Thyroid gland (tissue), 4 donors: ENCODE measurements at regions not wholly inside any gene's neighbourhood (a gene's known extent, or its start where the extent isn't known, plus 50 kb on each side); places are given as distances from the start of the nearest gene placed in this dataset.

Source experiments
- DNase-seq, 2 donors: peaks; one replicate each; pipeline ENCODE4 v3.0.0-alpha.2; 2019
- H3K27ac ChIP-seq, 3 donors: fragments of 200-600 bp; sonication (generic); 1 replicate in 2 of 3; 2 replicates in 1 of 3; pipeline ENCODE4 v1.5.1; 2016 to 2019; ENCODE audit warnings: mild to moderate bottlenecking in 1 of 3, moderate library complexity in 1 of 3
- H3K27me3 ChIP-seq: fragments of 200-600 bp; sonication (generic); one replicate; pipeline ENCODE4 v1.5.1; 2019
- H3K36me3 ChIP-seq, 2 donors: fragments of 200-600 bp; sonication (generic); one replicate each; pipeline ENCODE4 v1.5.1; 2016 to 2019
- H3K4me1 ChIP-seq, 2 donors: fragments of 200-600 bp; sonication (generic); one replicate each; pipeline ENCODE4 v1.5.1; 2017 to 2019
- H3K4me3 ChIP-seq, 3 donors: fragments of 200-600 bp; sonication (generic); replicated peaks in 1 of 3; 1 replicate in 2 of 3; 2 replicates in 1 of 3; pipeline ENCODE4 v1.5.1; 2016; ENCODE audit warnings: mild to moderate bottlenecking in 1 of 3
- H3K9me3 ChIP-seq: fragments of 200-600 bp; sonication (generic); one replicate; pipeline ENCODE4 v1.5.1; 2017
- CTCF ChIP-seq, 6 experiments: fragments of 200-600 bp in 3 of 6; fragments of 450-650 bp in 3 of 6; sonication (generic) in 3 of 6; IDR thresholded peaks; one replicate each; pipeline ENCODE4 v1.5.1; 2016 to 2019; ENCODE audit warnings: antibody characterized with exemption in 6 of 6, mild to moderate bottlenecking in 2 of 6, inconsistent platforms in 1 of 6, moderate library complexity in 1 of 6
- POLR2A ChIP-seq, 2 donors: fragments of 450-650 bp; IDR thresholded peaks; one replicate each; pipeline ENCODE4 v1.6.1; 2017; ENCODE audit warnings: antibody characterized with exemption in 2 of 2, mild to moderate bottlenecking in 2 of 2, moderate library complexity in 1 of 2
- WGBS, 2 donors: methylation state at CpG; one replicate each; pipeline ENCODE4 v1.1.5; 2017; 5-methylcytosine and 5-hydroxymethylcytosine counted together
- intact Hi-C: fragments of 100-400 bp; cut with DNase I; formaldehyde crosslinking; loops from one replicate; pipeline ENCODE4 v1.15.1; 2023

- DNase-seq, result no peak
- no peaks in the 10 kb centered on the region for H3K4me1 ChIP-seq
- no peaks in the 10 kb centered on the region for H3K9me3 ChIP-seq
- no peak overlapping the region for H3K4me3 ChIP-seq
- no peak for TF ChIP-seq POLR2A (IDR thresholded peaks at IDR 0.05)
- TF ChIP-seq CTCF (IDR thresholded peaks at IDR 0.05), result no peak
- H3K27ac ChIP-seq, result no peak overlapping the region
- 30 to 32% methylated on average over 2 of the region's 2 CpGs for WGBS, 2 donors
- intact Hi-C loops, result no loop called here
- H3K36me3 ChIP-seq, result no peaks in the 10 kb centered on the region
- no peaks in the 10 kb centered on the region for H3K27me3 ChIP-seq
Observed at GRCh38 chr6:8269872-8270454, 165.4 kb downstream of the SLC35B3 start.

- DNase-seq, result no peak
- no peak overlapping the region for H3K4me3 ChIP-seq
- H3K36me3 ChIP-seq, result no peaks in the 10 kb centered on the region
Observed at GRCh38 chr6:8269094-8269493, 166.3 kb downstream of the SLC35B3 start.

GRCh38 chr6:8268606-8269005 is 166.3 kb upstream of the EEF1E1 start:
- H3K4me3 ChIP-seq, result no peak overlapping the region
- 87 to 89% methylated on average over 9 of the region's 9 CpGs for WGBS, 2 donors

More at GRCh38 chr6:8269094-8269493, 166.3 kb downstream of the SLC35B3 start:
- TF ChIP-seq CTCF (IDR thresholded peaks at IDR 0.05) (no peak), POLR2A (IDR thresholded peaks at IDR 0.05) (no peak)
- WGBS, 2 donors, result 73 to 76% methylated on average over 2 of the region's 2 CpGs
- H3K27me3 ChIP-seq, result no peaks in the 10 kb centered on the region
- intact Hi-C loops, result no loop called here
- H3K9me3 ChIP-seq, result no peaks in the 10 kb centered on the region
- no peak overlapping the region for H3K27ac ChIP-seq
- H3K4me1 ChIP-seq, result no peaks in the 10 kb centered on the region

GRCh38 chr6:8268156-8268555 is 165.8 kb upstream of the EEF1E1 start:
- Histone ChIP-seq H3K36me3 (no peaks in the 10 kb centered on the region), H3K27me3 (no peaks in the 10 kb centered on the region), H3K4me3 (no peak overlapping the region), H3K9me3 (no peaks in the 10 kb centered on the region), H3K27ac (no peak overlapping the region), H3K4me1 (no peaks in the 10 kb centered on the region)
- WGBS, 2 donors, result 50 to 57% methylated on average over 1 of the region's 1 CpG
- TF ChIP-seq POLR2A (IDR thresholded peaks at IDR 0.05) (no peak), CTCF (IDR thresholded peaks at IDR 0.05) (no peak)
- intact Hi-C loops, result no loop called here
- DNase-seq, result no peak

More at GRCh38 chr6:8268606-8269005, 166.3 kb upstream of the EEF1E1 start:
- Histone ChIP-seq H3K4me1 (no peaks in the 10 kb centered on the region), H3K9me3 (no peaks in the 10 kb centered on the region), H3K27me3 (no peaks in the 10 kb centered on the region), H3K27ac (no peak overlapping the region), H3K36me3 (no peaks in the 10 kb centered on the region)
- DNase-seq, result no peak
- intact Hi-C loops, result no loop called here
- no peak for TF ChIP-seq POLR2A (IDR thresholded peaks at IDR 0.05)
- no peak for TF ChIP-seq CTCF (IDR thresholded peaks at IDR 0.05)

- Histone ChIP-seq H3K27me3 (no peaks in the 10 kb centered on the region), H3K4me1 (no peaks in the 10 kb centered on the region), H3K4me3 (no peak overlapping the region), H3K9me3 (no peaks in the 10 kb centered on the region), H3K36me3 (no peaks in the 10 kb centered on the region), H3K27ac (no peak overlapping the region)
- intact Hi-C loops, result no loop called here
- no peak for DNase-seq
- TF ChIP-seq POLR2A (IDR thresholded peaks at IDR 0.05), result no peak
- TF ChIP-seq CTCF (IDR thresholded peaks at IDR 0.05), result no peak
- 70% methylated on average over 3 of the region's 3 CpGs for WGBS, 2 donors
Observed at GRCh38 chr6:8260610-8261009, 158.3 kb upstream of the EEF1E1 start.
